CD4-positive, alpha-beta T cell (primary cell): ENCODE measurements at regions not wholly inside any gene's neighbourhood (a gene's known extent, or its start where the extent isn't known, plus 50 kb on each side); places are given as distances from the start of the nearest gene placed in this dataset.

Experiments
- ATAC-seq: fragments of 200-7000 bp; cut with Tn5 transposase; one replicate; pipeline ENCODE4 v1.10.0; 2022; ENCODE audit warnings: mild to moderate bottlenecking; ENCODE audit not compliant: poor library complexity
- CTCF ChIA-PET: fragments of 350-600 bp; sonication (Branson Sonifier 250); formaldehyde crosslinking; loops from one replicate; lab custom pipeline; 2021; ENCODE audit warnings: antibody characterized with exemption, inconsistent platforms; lab: Charles Lee
- POLR2A ChIA-PET: fragments of 350-600 bp; sonication (Branson Sonifier 250); formaldehyde crosslinking; loops from one replicate; lab custom pipeline; 2021; ENCODE audit warnings: antibody characterized with exemption, inconsistent platforms; lab: Charles Lee
- DNase-seq, 14 experiments: peaks; one replicate each; pipeline ENCODE4 v3.0.0-alpha.2; 2013 to 2020; ENCODE audit warnings: mixed read lengths in 2 of 14
- H3K27ac ChIP-seq, 2 donors: one replicate each; pipeline versions ENCODE4 v1.5.1 to v1.7.0; 2013; ENCODE audit warnings: low read length in 2 of 2, low read depth in 1 of 2, mild to moderate bottlenecking in 1 of 2
- H3K27me3 ChIP-seq, 2 experiments: 1 replicate in 1 of 2; 2 replicates in 1 of 2; pipeline versions ENCODE4 v1.6.1 to v1.7.0; 2013; ENCODE audit warnings: low read length in 2 of 2, control low read depth in 1 of 2, mild to moderate bottlenecking in 1 of 2, moderate library complexity in 1 of 2; ENCODE audit not compliant: insufficient read depth in 2 of 2, control insufficient read depth in 1 of 2
- H3K36me3 ChIP-seq: one replicate; pipeline ENCODE4 v1.6.1; 2013; ENCODE audit warnings: low read length, control low read depth; ENCODE audit not compliant: insufficient read depth
- H3K4me1 ChIP-seq: one replicate; pipeline ENCODE4 v1.6.1; 2013; ENCODE audit warnings: low read length, control low read depth; ENCODE audit not compliant: insufficient read depth
- H3K4me3 ChIP-seq: one replicate; pipeline ENCODE4 v1.5.1; 2013; ENCODE audit warnings: mild to moderate bottlenecking, low read length, moderate library complexity
- H3K9me3 ChIP-seq, 2 experiments: 1 replicate in 1 of 2; 2 replicates in 1 of 2; pipeline versions ENCODE4 v1.6.1 to v1.7.0; 2013; ENCODE audit warnings: low read length in 2 of 2, mild to moderate bottlenecking in 2 of 2, control low read depth in 1 of 2, moderate library complexity in 1 of 2; ENCODE audit not compliant: control insufficient read depth in 1 of 2, insufficient read depth in 1 of 2
- H3K27ac Mint-ChIP-seq: one replicate; pipeline ENCODE4 v1.8.0; 2020; ENCODE audit warnings: mixed read lengths
- H3K27me3 Mint-ChIP-seq: one replicate; pipeline ENCODE4 v1.8.0; 2021; ENCODE audit warnings: mixed read lengths
- H3K36me3 Mint-ChIP-seq: one replicate; pipeline ENCODE4 v1.8.0; 2021; ENCODE audit warnings: low read depth, mixed read lengths
- H3K4me1 Mint-ChIP-seq: one replicate; pipeline ENCODE4 v1.8.0; 2021; ENCODE audit warnings: low read depth, mixed read lengths
- H3K4me3 Mint-ChIP-seq: one replicate; pipeline ENCODE4 v1.8.0; 2020; ENCODE audit warnings: mild to moderate bottlenecking, mixed read lengths
- H3K9me3 Mint-ChIP-seq: one replicate; pipeline ENCODE4 v1.8.0; 2020; ENCODE audit warnings: mixed read lengths
- intact Hi-C, 2 experiments: fragments of 100-400 bp; cut with DNase I in 1 of 2; cut with micrococcal nuclease in 1 of 2; formaldehyde crosslinking; loops; one replicate each; pipeline versions ENCODE4 v1.15.1 to v1.9.0; 2023 to 2025; cut with DNase I, micrococcal nuclease
- TF ChIP-seq, protein P1 (sequence below): fragments of 200-600 bp; IDR thresholded peaks from one replicate; pipeline ENCODE4 v1.8.0; 2022; ENCODE audit warnings: antibody characterized with exemption, mild to moderate bottlenecking

DNA sequence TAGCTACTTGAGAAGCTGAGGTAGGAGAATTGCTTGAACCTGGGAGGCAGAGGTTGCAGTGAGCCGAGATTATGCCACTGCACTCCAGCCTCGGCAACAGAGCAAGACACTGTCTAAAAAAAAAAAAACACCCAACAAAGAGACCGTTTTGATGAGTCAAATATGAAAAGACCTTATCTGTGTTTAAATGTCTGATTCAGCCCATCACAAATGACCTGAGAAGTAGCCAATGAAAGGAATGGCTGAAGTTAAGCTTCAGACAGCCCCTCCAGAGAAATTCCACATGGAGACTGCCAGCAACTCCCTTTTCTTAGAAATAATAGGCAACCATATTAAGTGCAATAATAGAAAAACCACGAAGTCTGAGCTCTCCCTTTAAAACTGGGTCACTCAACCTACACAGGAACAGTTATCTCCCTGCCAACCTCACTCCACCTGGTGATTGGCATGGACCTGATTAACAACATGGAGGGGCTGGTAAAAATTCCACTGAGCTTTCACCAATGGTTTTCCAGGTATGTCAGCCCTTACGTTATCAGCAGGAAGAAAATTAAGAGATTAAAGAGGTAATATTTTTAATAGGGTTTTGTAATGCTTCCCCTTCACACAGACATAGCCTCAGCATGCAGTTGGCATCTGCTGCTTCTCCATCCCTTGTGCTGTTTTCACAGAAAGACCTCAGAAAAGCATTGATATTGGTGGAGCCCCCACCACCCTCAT lies 238.1 kb upstream of the STT3B start:
- Mint-ChIP-seq H3K4me1 (peaks cover 9% of the 10 kb centered on the region), H3K27ac (no peak overlapping the region), H3K36me3 (no peaks in the 10 kb centered on the region), H3K4me3 (no peak overlapping the region), H3K9me3 (peaks cover 2% of the 10 kb centered on the region), H3K27me3 (no peaks in the 10 kb centered on the region)
- H3K36me3 ChIP-seq = no peaks in the 10 kb centered on the region
- DNase-seq (no peak), ATAC-seq (no peak)
- H3K9me3 ChIP-seq = no peaks in the 10 kb centered on the region
- no peak overlapping the region for H3K4me3 ChIP-seq
- POLR2A ChIA-PET = no interaction called here
- TF ChIP-seq, protein P1, sequence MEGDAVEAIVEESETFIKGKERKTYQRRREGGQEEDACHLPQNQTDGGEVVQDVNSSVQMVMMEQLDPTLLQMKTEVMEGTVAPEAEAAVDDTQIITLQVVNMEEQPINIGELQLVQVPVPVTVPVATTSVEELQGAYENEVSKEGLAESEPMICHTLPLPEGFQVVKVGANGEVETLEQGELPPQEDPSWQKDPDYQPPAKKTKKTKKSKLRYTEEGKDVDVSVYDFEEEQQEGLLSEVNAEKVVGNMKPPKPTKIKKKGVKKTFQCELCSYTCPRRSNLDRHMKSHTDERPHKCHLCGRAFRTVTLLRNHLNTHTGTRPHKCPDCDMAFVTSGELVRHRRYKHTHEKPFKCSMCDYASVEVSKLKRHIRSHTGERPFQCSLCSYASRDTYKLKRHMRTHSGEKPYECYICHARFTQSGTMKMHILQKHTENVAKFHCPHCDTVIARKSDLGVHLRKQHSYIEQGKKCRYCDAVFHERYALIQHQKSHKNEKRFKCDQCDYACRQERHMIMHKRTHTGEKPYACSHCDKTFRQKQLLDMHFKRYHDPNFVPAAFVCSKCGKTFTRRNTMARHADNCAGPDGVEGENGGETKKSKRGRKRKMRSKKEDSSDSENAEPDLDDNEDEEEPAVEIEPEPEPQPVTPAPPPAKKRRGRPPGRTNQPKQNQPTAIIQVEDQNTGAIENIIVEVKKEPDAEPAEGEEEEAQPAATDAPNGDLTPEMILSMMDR = no peak
- peaks cover 14% of the 10 kb centered on the region for H3K4me1 ChIP-seq
- intact Hi-C loops = no loop called here
- no peak overlapping the region for H3K27ac ChIP-seq
- CTCF ChIA-PET = no interaction called here
- no peaks in the 10 kb centered on the region for H3K27me3 ChIP-seq

DNA sequence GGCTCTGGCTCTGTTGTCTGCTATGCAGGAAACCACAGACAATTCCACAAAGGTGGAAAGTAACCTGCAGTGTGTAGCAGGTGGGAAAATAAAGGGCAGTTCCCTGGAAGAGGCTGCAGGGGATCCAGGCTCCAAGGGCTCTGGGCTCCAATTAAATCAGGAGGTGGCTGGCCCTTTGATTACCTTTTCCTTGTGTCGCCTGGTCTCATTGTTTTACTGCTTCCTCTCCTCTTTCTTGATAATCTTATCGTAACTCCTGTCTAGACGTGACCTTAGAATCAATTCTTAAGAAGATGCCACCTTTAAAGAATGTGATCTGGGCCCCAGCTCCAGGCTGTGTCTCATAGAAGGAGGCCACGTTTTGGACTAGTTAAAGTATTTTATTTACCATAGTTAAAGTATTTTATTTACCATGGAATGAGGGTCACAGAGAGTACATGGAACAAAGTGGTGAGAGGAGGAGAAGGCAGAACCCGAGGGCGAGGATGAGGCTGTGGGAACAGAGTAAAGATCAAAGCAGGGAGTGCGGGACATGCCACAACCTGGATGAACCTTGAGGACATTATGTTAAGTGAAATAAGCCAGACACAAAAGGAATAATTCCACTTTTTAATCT lies 237.5 kb upstream of the STT3B start:
- H3K4me3 Mint-ChIP-seq = no peak overlapping the region
- H3K27ac ChIP-seq = no peak overlapping the region
- CTCF ChIA-PET = no interaction called here
- no peak overlapping the region for H3K27ac Mint-ChIP-seq
- H3K4me3 ChIP-seq = no peak overlapping the region
- no peak for DNase-seq
- H3K36me3 Mint-ChIP-seq = no peaks in the 10 kb centered on the region
- intact Hi-C loops = no loop called here
- H3K9me3 Mint-ChIP-seq = peaks cover 2% of the 10 kb centered on the region
- no peaks in the 10 kb centered on the region for H3K9me3 ChIP-seq
- H3K36me3 ChIP-seq = no peaks in the 10 kb centered on the region
- H3K4me1 Mint-ChIP-seq = peaks cover 7% of the 10 kb centered on the region
- H3K27me3 ChIP-seq = no peaks in the 10 kb centered on the region
- H3K27me3 Mint-ChIP-seq = no peaks in the 10 kb centered on the region
- POLR2A ChIA-PET = no interaction called here
- peaks cover 11% of the 10 kb centered on the region for H3K4me1 ChIP-seq
- no peak for ATAC-seq
- TF ChIP-seq, protein P1 = no peak

DNA sequence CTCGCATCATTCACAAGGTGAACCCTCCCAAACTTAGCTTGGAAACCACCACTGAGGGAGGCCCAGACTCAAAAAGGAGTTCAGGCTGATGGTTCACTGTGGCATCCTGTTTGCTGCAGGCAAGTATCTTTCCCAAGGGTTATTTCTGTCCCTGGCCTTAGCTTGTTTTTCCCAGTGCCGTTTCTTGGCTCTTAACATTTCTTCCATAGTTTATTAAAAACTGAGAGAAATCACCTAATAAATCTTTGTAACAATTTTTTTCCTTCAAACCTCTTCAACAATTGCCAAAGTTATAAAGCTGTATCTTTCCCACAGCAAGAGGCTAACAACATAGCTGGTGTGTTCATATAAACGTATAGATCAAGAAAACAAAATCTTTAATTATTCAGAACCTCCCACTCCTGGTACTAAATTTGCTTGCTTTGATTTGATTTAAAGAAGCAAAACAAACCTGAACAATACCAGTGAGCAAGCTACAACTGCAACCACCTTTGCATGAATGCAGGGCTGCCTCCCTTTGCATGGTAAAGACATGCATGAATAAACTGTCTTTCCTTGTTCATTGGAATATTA lies 234.9 kb upstream of the STT3B start:
- H3K4me1 Mint-ChIP-seq = peaks cover 7% of the 10 kb centered on the region
- no peaks in the 10 kb centered on the region for H3K36me3 Mint-ChIP-seq
- H3K27me3 Mint-ChIP-seq = no peaks in the 10 kb centered on the region
- no peak for DNase-seq
- H3K27me3 ChIP-seq = no peaks in the 10 kb centered on the region
- H3K27ac Mint-ChIP-seq = no peak overlapping the region
- no peaks in the 10 kb centered on the region for H3K36me3 ChIP-seq
- H3K9me3 ChIP-seq = no peaks in the 10 kb centered on the region
- no peak overlapping the region for H3K4me3 ChIP-seq
- no peak for ATAC-seq
- H3K4me3 Mint-ChIP-seq = no peak overlapping the region
- H3K27ac ChIP-seq = no peak overlapping the region
- peaks cover 4% of the 10 kb centered on the region for H3K9me3 Mint-ChIP-seq
- intact Hi-C loops = no loop called here
- TF ChIP-seq, protein P1 = no peak
- ChIA-PET POLR2A (no interaction called here), CTCF (no interaction called here)
- peaks cover 11% of the 10 kb centered on the region for H3K4me1 ChIP-seq
